C4-2B (cell line): ENCODE measurements at regions not wholly inside any gene's neighbourhood (a gene's known extent, or its start where the extent isn't known, plus 50 kb on each side); places are given as distances from the start of the nearest gene placed in this dataset.

Experiments
- ZFX ChIP-seq: fragments of 450-650 bp; IDR thresholded peaks from 2 replicates; pipeline ENCODE4 v1.6.1; 2017
- TF ChIP-seq, protein P1 (sequence below): fragments of 450-650 bp; conservative IDR thresholded peaks from 2 replicates; pipeline ENCODE4 v1.5.1; 2017; ENCODE audit warnings: mild to moderate bottlenecking

DNA sequence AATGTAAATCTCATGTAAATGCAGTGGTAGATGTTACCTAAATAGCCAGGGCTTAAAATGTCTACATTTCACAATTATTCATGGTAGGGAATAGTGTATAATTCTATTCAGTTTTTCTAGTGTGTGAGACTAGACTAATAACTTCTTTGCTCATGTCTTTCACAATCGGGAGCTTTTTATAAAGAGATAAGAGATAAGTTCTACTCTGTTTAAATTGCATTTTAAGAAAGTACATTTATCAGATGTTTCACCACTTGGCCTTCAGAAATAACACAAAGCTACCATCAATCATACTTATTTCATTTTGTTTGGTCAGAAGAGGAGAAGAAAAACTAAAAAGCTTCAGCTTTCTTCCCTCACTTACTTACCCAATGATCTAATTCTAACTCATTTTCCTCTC is 725.5 kb upstream of the FLRT2 start:
- TF ChIP-seq ZFX = no peak
- TF ChIP-seq, protein P1, sequence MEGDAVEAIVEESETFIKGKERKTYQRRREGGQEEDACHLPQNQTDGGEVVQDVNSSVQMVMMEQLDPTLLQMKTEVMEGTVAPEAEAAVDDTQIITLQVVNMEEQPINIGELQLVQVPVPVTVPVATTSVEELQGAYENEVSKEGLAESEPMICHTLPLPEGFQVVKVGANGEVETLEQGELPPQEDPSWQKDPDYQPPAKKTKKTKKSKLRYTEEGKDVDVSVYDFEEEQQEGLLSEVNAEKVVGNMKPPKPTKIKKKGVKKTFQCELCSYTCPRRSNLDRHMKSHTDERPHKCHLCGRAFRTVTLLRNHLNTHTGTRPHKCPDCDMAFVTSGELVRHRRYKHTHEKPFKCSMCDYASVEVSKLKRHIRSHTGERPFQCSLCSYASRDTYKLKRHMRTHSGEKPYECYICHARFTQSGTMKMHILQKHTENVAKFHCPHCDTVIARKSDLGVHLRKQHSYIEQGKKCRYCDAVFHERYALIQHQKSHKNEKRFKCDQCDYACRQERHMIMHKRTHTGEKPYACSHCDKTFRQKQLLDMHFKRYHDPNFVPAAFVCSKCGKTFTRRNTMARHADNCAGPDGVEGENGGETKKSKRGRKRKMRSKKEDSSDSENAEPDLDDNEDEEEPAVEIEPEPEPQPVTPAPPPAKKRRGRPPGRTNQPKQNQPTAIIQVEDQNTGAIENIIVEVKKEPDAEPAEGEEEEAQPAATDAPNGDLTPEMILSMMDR = no peak
